ENCODE measurements at regions not wholly inside any gene's neighbourhood (a gene's known extent, or its start where the extent isn't known, plus 50 kb on each side); places are given as distances from the start of the nearest gene placed in this dataset.

GRCh38 chr3:193130576-193130975, 110.4 kb upstream of the PLAAT1 start:
- TF ChIP-seq TAF1 (IDR thresholded peaks at IDR 0.05; ENCODE audit: low read depth), result no peak
- TF ChIP-seq RAD21 (IDR thresholded peaks at IDR 0.05; ENCODE audit: low read depth), result no peak
- TF ChIP-seq TCF12 (IDR thresholded peaks at IDR 0.05; ENCODE audit: low read depth), result no peak
- no peak for TF ChIP-seq EP300 (IDR thresholded peaks at IDR 0.05; ENCODE audit: borderline replicate concordance)
- no peak for TF ChIP-seq MAX (IDR thresholded peaks at IDR 0.05)
- no peak for TF ChIP-seq YY1 (IDR thresholded peaks at IDR 0.05; ENCODE audit: low read depth)
- no peak for TF ChIP-seq TEAD4 (IDR thresholded peaks at IDR 0.05)
- no peak for TF ChIP-seq EGR1 (IDR thresholded peaks at IDR 0.05)
- no peak for TF ChIP-seq CREB1 (IDR thresholded peaks at IDR 0.05; ENCODE audit: low read depth)
- no peak for TF ChIP-seq REST (IDR thresholded peaks at IDR 0.05; ENCODE audit: low read depth)
- no peak for TF ChIP-seq CEBPB (IDR thresholded peaks at IDR 0.05)
